KBM-7 (cell line): ENCODE measurements at regions not wholly inside any gene's neighbourhood (a gene's known extent, or its start where the extent isn't known, plus 50 kb on each side); places are given as distances from the start of the nearest gene placed in this dataset.

Experiments used
- DNase-seq: peaks from one replicate; pipeline ENCODE4 v3.0.0-alpha.2; 2015
- in situ Hi-C: fragments of 300-500 bp; cut with MboI; formaldehyde crosslinking; loops from 2 replicates; pipeline ENCODE4 v1.14.3; 2020; ENCODE audit warnings: low sequenced_read_pairs, low pct_unique_long_range_greater_than_20kb, mixed read lengths

DNA sequence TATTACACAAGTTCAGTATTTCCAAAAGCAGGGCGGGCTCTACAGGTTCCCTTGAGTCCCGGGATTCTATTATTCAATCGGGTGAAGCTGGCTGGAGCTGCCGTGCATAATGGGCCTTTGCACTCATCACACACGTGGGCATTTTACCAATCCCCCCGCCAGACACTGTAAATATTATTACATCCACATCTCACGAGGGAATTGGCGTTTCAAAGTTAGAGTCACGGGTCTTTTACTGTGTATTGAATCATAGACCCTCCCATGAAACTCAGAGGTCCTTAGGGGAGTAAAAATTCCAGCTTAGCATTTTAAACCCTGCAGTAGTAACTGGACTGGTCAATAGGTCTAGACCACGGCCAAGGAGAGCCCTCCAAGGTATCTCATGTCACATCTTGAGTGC lies 70.3 kb downstream of the MAP1LC3B2 start:
- no peak for DNase-seq
- in situ Hi-C loops: no loop called here

DNA sequence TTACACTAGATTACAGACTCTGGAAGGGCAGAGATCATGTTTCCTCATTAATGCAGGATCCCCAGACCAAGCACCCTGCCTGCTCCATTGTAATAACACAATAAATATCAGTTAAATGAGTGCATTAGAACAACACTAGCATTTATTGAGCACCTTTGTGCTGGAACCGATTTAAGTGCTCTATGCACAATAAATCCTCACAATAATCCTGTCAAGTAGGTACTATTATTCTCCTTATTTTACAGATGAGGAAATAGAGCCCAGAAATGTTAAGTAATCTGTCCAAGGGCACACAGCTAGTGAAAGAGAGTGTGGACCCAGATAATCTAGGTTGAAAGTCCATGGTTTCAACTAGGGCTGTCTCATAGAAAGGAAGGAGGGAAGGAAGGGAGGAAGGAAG lies 69.8 kb downstream of the MAP1LC3B2 start:
- in situ Hi-C loops: no loop called here
- no peak for DNase-seq

DNA sequence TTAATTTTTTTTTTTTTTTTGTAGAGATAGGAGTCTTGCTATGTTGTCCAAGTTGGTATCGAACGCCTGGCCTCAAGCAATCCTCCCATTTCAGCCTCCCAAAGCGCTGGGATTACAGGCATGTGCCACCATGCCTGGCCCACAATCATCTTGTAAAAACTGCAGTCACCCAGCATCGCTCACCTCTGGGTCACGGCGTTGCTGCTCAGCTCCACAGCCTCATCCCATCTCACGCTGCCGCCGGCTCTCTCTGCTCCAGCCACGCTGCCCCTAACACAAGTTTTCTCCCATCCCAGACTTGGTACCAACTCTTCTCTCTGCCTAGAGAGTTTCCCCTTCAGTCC lies 69.2 kb downstream of the MAP1LC3B2 start:
- DNase-seq: no peak
- in situ Hi-C loops: no loop called here
